BE2C (cell line): ENCODE measurements at regions not wholly inside any gene's neighbourhood (a gene's known extent, or its start where the extent isn't known, plus 50 kb on each side); places are given as distances from the start of the nearest gene placed in this dataset.

Experiments used
- DNase-seq: peaks from one replicate; pipeline ENCODE4 v3.0.0-alpha.2; 2020
- H3K27me3 ChIP-seq: fragments of 250-450 bp; sonication (Bioruptor Pico); 2 replicates; pipeline ENCODE4 v1.5.1; 2020; ENCODE audit warnings: mild to moderate bottlenecking
- H3K36me3 ChIP-seq: fragments of 250-450 bp; sonication (Bioruptor Pico); 2 replicates; pipeline ENCODE4 v1.5.1; 2020; ENCODE audit warnings: mild to moderate bottlenecking
- H3K4me1 ChIP-seq: fragments of 250-450 bp; sonication (Bioruptor Pico); 2 replicates; pipeline ENCODE4 v1.5.1; 2020
- H3K4me3 ChIP-seq: 2 replicates; pipeline ENCODE4 v1.5.1; 2011; ENCODE audit warnings: low read depth, low read length
- H3K9me3 ChIP-seq: fragments of 250-450 bp; sonication (Bioruptor Pico); 2 replicates; pipeline ENCODE4 v1.5.1; 2020
- TF ChIP-seq, protein P1 (sequence below): IDR thresholded peaks from 2 replicates; pipeline ENCODE4 v1.5.1; 2012; ENCODE audit warnings: mild to moderate bottlenecking, low read depth, low read length

DNA sequence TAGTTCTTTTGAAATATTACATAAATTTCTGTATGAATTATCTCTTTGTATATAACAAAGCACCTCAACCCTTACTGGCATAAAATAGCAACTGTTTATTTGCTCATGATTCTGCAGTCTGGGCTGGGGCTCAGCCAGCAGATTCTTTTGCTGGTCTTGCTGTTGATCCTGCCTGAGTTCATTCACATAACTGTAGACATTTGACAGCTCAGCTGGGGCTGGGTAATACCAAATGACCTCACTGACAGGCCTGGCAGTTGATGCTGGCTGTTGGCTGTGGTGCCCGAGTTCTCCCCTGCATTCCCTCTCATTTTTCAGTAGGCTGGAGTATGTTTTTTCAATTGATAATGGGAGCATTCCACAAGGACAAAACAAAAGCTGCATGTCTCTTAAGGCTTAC is 449.9 kb upstream of the GOLIM4 start:
- no peaks in the 10 kb centered on the region for H3K4me1 ChIP-seq
- no peak overlapping the region for H3K4me3 ChIP-seq
- H3K27me3 ChIP-seq = no peaks in the 10 kb centered on the region
- TF ChIP-seq, protein P1, sequence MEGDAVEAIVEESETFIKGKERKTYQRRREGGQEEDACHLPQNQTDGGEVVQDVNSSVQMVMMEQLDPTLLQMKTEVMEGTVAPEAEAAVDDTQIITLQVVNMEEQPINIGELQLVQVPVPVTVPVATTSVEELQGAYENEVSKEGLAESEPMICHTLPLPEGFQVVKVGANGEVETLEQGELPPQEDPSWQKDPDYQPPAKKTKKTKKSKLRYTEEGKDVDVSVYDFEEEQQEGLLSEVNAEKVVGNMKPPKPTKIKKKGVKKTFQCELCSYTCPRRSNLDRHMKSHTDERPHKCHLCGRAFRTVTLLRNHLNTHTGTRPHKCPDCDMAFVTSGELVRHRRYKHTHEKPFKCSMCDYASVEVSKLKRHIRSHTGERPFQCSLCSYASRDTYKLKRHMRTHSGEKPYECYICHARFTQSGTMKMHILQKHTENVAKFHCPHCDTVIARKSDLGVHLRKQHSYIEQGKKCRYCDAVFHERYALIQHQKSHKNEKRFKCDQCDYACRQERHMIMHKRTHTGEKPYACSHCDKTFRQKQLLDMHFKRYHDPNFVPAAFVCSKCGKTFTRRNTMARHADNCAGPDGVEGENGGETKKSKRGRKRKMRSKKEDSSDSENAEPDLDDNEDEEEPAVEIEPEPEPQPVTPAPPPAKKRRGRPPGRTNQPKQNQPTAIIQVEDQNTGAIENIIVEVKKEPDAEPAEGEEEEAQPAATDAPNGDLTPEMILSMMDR = no peak
- no peaks in the 10 kb centered on the region for H3K9me3 ChIP-seq
- H3K36me3 ChIP-seq = no peaks in the 10 kb centered on the region
- no peak for DNase-seq

DNA sequence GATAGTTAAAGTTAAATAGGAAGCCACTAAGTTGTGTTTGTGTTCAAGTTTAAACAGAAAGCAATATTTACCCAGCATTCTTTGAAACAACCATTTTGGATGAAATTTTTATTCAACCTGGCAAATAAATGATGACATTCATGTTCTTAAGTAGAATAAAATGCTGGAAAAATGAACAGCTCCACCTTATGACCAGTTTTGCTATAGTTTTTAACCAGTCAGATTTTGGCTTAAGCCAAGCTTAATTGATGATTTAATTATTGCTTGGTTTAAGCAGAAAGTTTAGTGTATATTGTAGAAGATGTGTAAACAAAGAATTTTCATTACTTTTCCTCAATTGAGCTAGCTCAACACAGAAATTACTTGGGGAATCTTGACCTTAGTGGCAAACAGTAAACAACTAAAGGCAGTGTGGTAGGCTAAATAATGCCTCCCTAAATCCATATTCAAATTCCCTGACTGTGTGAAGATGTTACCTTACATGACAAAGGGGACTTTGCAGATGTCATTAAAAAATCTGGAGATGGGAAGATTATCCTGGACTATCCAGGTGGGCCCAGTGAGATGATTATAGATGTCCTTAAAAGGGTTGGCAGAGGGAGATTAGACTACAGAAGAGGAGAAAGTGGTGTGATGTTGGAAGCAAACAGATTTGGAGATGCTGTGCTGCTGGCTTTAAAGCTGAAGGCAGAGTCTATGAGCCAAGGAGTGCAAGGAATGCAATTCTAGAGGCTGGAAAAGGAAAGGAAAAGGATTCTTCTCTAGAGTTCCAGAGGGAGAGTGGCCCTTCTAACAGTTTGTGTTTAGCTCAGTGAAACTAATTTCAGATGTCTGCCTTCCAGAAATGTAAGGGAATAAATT is 448.6 kb upstream of the GOLIM4 start:
- Histone ChIP-seq H3K27me3 (no peaks in the 10 kb centered on the region), H3K4me3 (no peak overlapping the region), H3K9me3 (no peaks in the 10 kb centered on the region), H3K36me3 (no peaks in the 10 kb centered on the region), H3K4me1 (no peaks in the 10 kb centered on the region)
- DNase-seq = no peak
- TF ChIP-seq, protein P1 = no peak

DNA sequence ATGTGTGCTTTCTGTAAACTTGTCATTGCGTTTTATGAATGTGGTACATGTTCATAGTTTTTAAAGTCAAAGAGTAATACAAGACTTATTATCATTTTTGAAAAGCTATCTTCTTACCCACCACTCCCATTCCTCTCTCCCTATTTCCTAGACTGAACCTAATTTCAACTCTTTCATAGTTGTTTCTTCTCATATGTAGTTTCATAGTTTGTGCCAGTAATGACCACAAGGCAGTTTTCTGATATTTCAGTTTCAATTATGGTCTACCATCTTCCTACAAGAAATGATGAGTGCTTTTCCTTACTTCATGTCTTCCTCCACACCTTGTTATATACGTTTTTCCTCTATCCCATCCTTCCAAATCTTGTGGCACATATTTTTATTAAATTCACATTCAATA is 445.0 kb upstream of the GOLIM4 start:
- Histone ChIP-seq H3K4me1 (no peaks in the 10 kb centered on the region), H3K4me3 (no peak overlapping the region), H3K27me3 (no peaks in the 10 kb centered on the region), H3K9me3 (no peaks in the 10 kb centered on the region), H3K36me3 (no peaks in the 10 kb centered on the region)
- TF ChIP-seq, protein P1 = no peak
- no peak for DNase-seq

GRCh38 chr3:168539909-168540308 is 444.2 kb upstream of the GOLIM4 start:
- Histone ChIP-seq H3K4me3 (no peak overlapping the region), H3K9me3 (no peaks in the 10 kb centered on the region), H3K27me3 (no peaks in the 10 kb centered on the region), H3K36me3 (no peaks in the 10 kb centered on the region), H3K4me1 (no peaks in the 10 kb centered on the region)
- TF ChIP-seq, protein P1 = no peak
- DNase-seq = no peak

DNA sequence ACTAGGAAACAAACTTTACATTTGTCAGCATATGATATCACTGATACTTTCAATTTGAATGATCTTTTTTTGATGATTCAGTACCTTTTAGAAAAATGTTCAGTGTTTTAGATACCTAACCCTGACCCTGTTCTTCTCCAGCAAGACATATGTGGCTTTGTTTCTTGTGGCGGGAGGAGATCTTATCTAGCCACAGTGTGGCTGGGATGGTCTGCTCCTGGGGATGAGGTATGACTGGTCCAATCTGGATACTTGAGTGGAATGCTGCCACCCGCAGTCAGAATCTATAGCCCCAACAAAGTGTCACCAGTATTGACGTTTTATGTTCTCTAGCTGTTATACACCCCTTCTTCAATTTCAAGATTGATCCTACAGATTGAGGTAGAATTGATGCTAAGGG is 439.0 kb upstream of the GOLIM4 start:
- H3K4me3 ChIP-seq = no peak overlapping the region

DNA sequence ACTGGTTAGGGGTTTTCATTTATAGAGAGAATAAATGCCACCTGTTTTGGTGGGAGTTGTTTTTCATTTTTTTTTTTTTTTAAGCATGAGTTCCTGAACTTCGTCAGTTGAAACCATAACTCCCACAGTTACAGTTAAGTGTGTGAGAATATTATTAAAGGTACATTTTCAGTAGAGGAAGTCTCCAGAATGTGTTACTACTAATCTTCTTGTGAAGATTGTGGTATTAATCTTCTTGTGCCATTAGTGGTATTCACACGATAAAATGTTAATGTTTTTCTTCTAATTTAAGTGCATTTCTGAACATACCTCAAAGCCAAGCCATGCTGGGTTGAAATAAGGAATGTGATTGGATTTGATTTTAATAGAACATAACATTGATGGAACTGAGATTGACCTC is 437.9 kb upstream of the GOLIM4 start:
- Histone ChIP-seq H3K4me3 (no peak overlapping the region), H3K9me3 (no peaks in the 10 kb centered on the region), H3K4me1 (no peaks in the 10 kb centered on the region), H3K27me3 (no peaks in the 10 kb centered on the region), H3K36me3 (no peaks in the 10 kb centered on the region)
- no peak for DNase-seq
- TF ChIP-seq, protein P1 = no peak

More for the DNA sequence above, 439.0 kb upstream of the GOLIM4 start:
- H3K4me1 ChIP-seq = no peaks in the 10 kb centered on the region
- no peaks in the 10 kb centered on the region for H3K27me3 ChIP-seq
- no peak for DNase-seq
- TF ChIP-seq, protein P1 = no peak
- no peaks in the 10 kb centered on the region for H3K36me3 ChIP-seq
- no peaks in the 10 kb centered on the region for H3K9me3 ChIP-seq
